HL-60 (cell line): ENCODE measurements at regions not wholly inside any gene's neighbourhood (a gene's known extent, or its start where the extent isn't known, plus 50 kb on each side); places are given as distances from the start of the nearest gene placed in this dataset.

Source experiments
- DNase-seq, 2 experiments: peaks; one replicate each; pipeline ENCODE4 v3.0.0-alpha.2; 2010 to 2020; ENCODE audit warnings: low read depth in 1 of 2, low spot score in 1 of 2
- H3K27ac ChIP-seq: fragments of 250-450 bp; sonication (Bioruptor Pico); replicated peaks from 2 replicates; pipeline ENCODE4 v1.5.1; 2020; ENCODE audit warnings: mild to moderate bottlenecking, moderate library complexity
- H3K27me3 ChIP-seq: fragments of 250-450 bp; sonication (Bioruptor Pico); 2 replicates; pipeline ENCODE4 v1.5.1; 2021; ENCODE audit warnings: mild to moderate bottlenecking, moderate library complexity; ENCODE audit not compliant: insufficient read depth, poor library complexity, severe bottlenecking
- H3K4me3 ChIP-seq: replicated peaks from 2 replicates; pipeline ENCODE4 v1.5.1; 2011; ENCODE audit warnings: mild to moderate bottlenecking, control low read depth, low read length; ENCODE audit not compliant: insufficient read depth
- GABPA ChIP-seq: IDR thresholded peaks from 2 replicates; pipeline ENCODE4 v1.6.1; 2012; ENCODE audit warnings: low read depth
- POLR2AphosphoS5 ChIP-seq: IDR thresholded peaks from 2 replicates; pipeline ENCODE4 v1.6.1; 2012; ENCODE audit warnings: low read depth
- SPI1 ChIP-seq: IDR thresholded peaks from 2 replicates; pipeline ENCODE4 v1.6.1; 2012; ENCODE audit warnings: low read depth, mild to moderate bottlenecking, borderline replicate concordance
- TF ChIP-seq, protein P1 (sequence below): IDR thresholded peaks from 2 replicates; pipeline ENCODE4 v1.6.1; 2012; ENCODE audit warnings: low read depth; ENCODE audit not compliant: insufficient replicate concordance
- TF ChIP-seq, protein P2 (sequence below): IDR thresholded peaks from one replicate; pipeline ENCODE4 v1.5.1; 2011; ENCODE audit warnings: low read length, control low read depth, inconsistent platforms; ENCODE audit not compliant: insufficient read depth

DNA sequence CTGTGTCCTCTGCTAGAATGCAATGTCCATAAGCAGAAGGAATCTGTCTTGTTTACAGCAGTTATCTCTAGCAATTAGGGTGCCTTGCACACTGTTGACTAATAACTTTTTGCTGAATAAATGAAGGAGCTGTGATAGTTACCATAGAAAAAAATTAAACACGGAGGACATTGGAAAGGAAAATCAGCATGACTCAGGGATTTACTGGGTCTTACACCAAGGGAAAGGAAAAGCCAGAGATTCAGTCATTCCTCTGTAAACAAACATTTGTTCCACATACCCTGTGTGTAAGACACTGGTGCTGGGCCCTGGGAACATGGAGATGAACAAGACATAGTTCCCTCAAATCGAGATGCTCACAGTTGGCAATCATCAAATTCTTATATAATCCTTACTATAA lies 183.3 kb downstream of the PTGER3 start:
- no peaks in the 10 kb centered on the region for H3K27me3 ChIP-seq
- TF ChIP-seq POLR2AphosphoS5 (no peak), SPI1 (no peak), GABPA (no peak)
- TF ChIP-seq, protein P1, sequence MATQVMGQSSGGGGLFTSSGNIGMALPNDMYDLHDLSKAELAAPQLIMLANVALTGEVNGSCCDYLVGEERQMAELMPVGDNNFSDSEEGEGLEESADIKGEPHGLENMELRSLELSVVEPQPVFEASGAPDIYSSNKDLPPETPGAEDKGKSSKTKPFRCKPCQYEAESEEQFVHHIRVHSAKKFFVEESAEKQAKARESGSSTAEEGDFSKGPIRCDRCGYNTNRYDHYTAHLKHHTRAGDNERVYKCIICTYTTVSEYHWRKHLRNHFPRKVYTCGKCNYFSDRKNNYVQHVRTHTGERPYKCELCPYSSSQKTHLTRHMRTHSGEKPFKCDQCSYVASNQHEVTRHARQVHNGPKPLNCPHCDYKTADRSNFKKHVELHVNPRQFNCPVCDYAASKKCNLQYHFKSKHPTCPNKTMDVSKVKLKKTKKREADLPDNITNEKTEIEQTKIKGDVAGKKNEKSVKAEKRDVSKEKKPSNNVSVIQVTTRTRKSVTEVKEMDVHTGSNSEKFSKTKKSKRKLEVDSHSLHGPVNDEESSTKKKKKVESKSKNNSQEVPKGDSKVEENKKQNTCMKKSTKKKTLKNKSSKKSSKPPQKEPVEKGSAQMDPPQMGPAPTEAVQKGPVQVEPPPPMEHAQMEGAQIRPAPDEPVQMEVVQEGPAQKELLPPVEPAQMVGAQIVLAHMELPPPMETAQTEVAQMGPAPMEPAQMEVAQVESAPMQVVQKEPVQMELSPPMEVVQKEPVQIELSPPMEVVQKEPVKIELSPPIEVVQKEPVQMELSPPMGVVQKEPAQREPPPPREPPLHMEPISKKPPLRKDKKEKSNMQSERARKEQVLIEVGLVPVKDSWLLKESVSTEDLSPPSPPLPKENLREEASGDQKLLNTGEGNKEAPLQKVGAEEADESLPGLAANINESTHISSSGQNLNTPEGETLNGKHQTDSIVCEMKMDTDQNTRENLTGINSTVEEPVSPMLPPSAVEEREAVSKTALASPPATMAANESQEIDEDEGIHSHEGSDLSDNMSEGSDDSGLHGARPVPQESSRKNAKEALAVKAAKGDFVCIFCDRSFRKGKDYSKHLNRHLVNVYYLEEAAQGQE: no peak
- TF ChIP-seq, protein P2, sequence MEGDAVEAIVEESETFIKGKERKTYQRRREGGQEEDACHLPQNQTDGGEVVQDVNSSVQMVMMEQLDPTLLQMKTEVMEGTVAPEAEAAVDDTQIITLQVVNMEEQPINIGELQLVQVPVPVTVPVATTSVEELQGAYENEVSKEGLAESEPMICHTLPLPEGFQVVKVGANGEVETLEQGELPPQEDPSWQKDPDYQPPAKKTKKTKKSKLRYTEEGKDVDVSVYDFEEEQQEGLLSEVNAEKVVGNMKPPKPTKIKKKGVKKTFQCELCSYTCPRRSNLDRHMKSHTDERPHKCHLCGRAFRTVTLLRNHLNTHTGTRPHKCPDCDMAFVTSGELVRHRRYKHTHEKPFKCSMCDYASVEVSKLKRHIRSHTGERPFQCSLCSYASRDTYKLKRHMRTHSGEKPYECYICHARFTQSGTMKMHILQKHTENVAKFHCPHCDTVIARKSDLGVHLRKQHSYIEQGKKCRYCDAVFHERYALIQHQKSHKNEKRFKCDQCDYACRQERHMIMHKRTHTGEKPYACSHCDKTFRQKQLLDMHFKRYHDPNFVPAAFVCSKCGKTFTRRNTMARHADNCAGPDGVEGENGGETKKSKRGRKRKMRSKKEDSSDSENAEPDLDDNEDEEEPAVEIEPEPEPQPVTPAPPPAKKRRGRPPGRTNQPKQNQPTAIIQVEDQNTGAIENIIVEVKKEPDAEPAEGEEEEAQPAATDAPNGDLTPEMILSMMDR: no peak
- H3K27ac ChIP-seq: no peak overlapping the region
- no peak for DNase-seq
- H3K4me3 ChIP-seq: no peak overlapping the region

DNA sequence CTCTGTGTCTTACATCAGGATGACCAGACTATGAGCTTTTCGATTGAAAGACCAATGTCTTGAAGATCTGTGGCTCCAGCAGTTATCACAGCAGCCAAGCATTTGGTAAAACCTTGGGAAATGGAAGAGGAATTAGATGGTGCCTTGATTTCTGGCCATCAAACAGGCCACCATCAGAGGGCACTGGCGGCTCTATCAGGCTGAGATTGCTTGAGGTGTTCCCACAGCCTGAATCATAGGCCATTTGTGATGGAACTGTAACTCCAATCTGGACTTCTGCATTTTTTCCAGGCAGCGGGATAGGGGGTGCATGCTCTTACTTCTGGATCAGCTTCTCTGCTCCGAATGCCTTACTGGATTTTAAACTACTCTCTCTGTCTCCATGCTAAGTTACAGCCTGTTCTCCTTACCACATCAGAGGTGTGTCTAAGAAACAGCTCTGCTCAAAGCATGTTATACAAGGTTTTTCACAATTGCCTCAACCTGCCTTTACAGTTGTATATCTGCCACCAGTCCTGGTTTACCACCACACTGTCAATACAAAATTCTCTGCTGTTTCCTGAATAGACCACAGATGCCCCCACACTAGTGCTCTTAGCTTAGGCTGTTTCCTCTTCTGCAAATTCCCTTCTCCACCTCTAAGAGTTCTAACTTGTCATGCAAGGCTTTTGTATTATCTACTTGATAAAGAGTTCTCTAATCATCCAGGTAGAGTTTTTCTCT lies 180.9 kb downstream of the PTGER3 start:
- Histone ChIP-seq H3K27me3 (no peaks in the 10 kb centered on the region), H3K4me3 (no peak overlapping the region), H3K27ac (no peak overlapping the region)
- DNase-seq: peak in 1 of 2 experiments; percentile 33
- TF ChIP-seq, protein P1: no peak
- TF ChIP-seq POLR2AphosphoS5: peak; percentile 52; the same call in 1 of the 2 replicates
- TF ChIP-seq SPI1: peak; percentile 2; the same call in 1 of the 2 replicates

DNA sequence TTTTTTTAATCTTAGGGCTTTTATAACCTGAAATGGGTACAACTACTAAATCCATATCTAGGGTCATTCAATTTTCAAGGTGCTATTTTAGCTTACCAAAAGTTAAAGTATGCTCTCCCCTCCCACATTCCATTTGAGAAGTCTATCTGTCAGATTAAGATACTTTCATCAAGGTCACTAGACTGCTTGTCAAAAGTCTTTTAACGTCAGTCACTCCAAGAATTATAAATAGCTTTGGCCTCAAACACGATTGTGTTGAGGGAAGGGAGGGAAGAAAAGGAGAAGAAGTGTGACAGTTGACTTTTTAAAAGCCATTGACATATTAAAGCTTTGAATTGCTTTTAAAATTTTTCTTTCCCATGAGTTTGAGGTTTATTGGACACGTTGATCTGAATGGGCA lies 175.8 kb downstream of the PTGER3 start:
- H3K27ac ChIP-seq: no peak overlapping the region
- H3K4me3 ChIP-seq: no peak overlapping the region
- no peaks in the 10 kb centered on the region for H3K27me3 ChIP-seq
- no peak for TF ChIP-seq POLR2AphosphoS5
- no peak for TF ChIP-seq GABPA
- no peak for TF ChIP-seq SPI1
- TF ChIP-seq, protein P1: no peak
- DNase-seq: no peak

DNA sequence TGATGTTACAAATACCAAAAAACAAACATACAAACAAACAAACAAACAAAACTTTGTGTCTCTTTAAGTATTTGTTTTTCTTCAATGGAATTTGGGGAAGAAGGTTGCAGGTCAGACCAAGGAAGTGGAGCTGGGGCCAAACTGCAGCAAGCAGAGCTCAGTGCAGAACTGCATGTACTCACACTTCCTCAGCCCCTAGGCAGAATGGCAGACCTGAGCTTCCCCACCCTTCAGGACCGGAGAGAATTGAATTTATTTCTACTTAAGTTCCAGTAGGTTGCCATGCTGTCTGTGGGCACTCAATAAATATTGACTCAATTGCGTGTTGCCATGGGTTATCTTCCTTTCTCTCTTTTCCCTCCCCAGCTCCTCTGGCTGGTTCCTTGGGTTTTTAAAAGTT lies 173.6 kb downstream of the PTGER3 start:
- no peak overlapping the region for H3K27ac ChIP-seq
- H3K4me3 ChIP-seq: no peak overlapping the region
- TF ChIP-seq, protein P2: no peak
- TF ChIP-seq SPI1: peak; percentile 74; the same call in 1 of the 2 replicates
- no peak for TF ChIP-seq POLR2AphosphoS5
- H3K27me3 ChIP-seq: no peaks in the 10 kb centered on the region
- DNase-seq: peak in 1 of 2 experiments; percentile 30
